GM03348 (cell line): ENCODE measurements at regions not wholly inside any gene's neighbourhood (a gene's known extent, or its start where the extent isn't known, plus 50 kb on each side); places are given as distances from the start of the nearest gene placed in this dataset.

Experiments used
- DNase-seq: peaks from one replicate; pipeline ENCODE4 v3.0.0; 2012; ENCODE audit warnings: low spot score

GRCh38 chr4:38230821-38231563 is 270.8 kb downstream of the PTTG2 start:
- no peak for DNase-seq

GRCh38 chr4:38231626-38232025 is 271.4 kb downstream of the PTTG2 start:
- no peak for DNase-seq

GRCh38 chr4:38232741-38233140 is 272.5 kb downstream of the PTTG2 start:
- DNase-seq = no peak

GRCh38 chr4:38233727-38234480 is 273.7 kb downstream of the PTTG2 start:
- DNase-seq = no peak

GRCh38 chr4:38235354-38235753 is 275.2 kb downstream of the PTTG2 start:
- DNase-seq = no peak

GRCh38 chr4:38236003-38236402 is 275.8 kb downstream of the PTTG2 start:
- DNase-seq = no peak

GRCh38 chr4:38236503-38236902 is 276.3 kb downstream of the PTTG2 start:
- DNase-seq = no peak

- DNase-seq = peak; percentile 70
Observed at GRCh38 chr4:38237139-38237538, 276.9 kb downstream of the PTTG2 start.

GRCh38 chr4:38241541-38241940 is 281.3 kb downstream of the PTTG2 start:
- no peak for DNase-seq

GRCh38 chr4:38242101-38242500 is 281.9 kb downstream of the PTTG2 start:
- no peak for DNase-seq

- no peak for DNase-seq
Observed at GRCh38 chr4:38242822-38243387, 282.7 kb downstream of the PTTG2 start.

GRCh38 chr4:38243388-38244053 is 283.3 kb downstream of the PTTG2 start:
- no peak for DNase-seq

- no peak for DNase-seq
Observed at GRCh38 chr4:38254825-38255224, 294.6 kb downstream of the PTTG2 start.

GRCh38 chr4:38255572-38255971 is 295.4 kb downstream of the PTTG2 start:
- no peak for DNase-seq

GRCh38 chr4:38266616-38267015 is 306.4 kb downstream of the PTTG2 start:
- peak; percentile 18 for DNase-seq

GRCh38 chr4:38268108-38268820 is 308.1 kb downstream of the PTTG2 start:
- no peak for DNase-seq

GRCh38 chr4:38268837-38269236 is 308.6 kb downstream of the PTTG2 start:
- DNase-seq = no peak

- DNase-seq = no peak
Observed at GRCh38 chr4:38273407-38273806, 313.2 kb downstream of the PTTG2 start.

GRCh38 chr4:38275331-38276100 is 315.3 kb downstream of the PTTG2 start:
- DNase-seq = no peak

- DNase-seq = no peak
Observed at GRCh38 chr4:38278255-38278654, 318.1 kb downstream of the PTTG2 start.

GRCh38 chr4:38279077-38279476 is 318.9 kb downstream of the PTTG2 start:
- no peak for DNase-seq
